Stimulated activated CD4-positive, alpha-beta T cell treated with anti-CD3 and anti-CD28 coated beads, Interleukin-4, amount 100 ng/mL, for 48 hours (primary cell): ENCODE measurements at regions not wholly inside any gene's neighbourhood (a gene's known extent, or its start where the extent isn't known, plus 50 kb on each side); places are given as distances from the start of the nearest gene placed in this dataset.
"Not testable (repeated sequence)": the region's sequence is repeated elsewhere in the genome, so short reads cannot be mapped to it uniquely, and the experiment has no call there.

Experiments used
- DNase-seq, 2 donors: peaks; one replicate each; pipeline ENCODE4 v3.0.0-alpha.2; 2020; ENCODE audit warnings: low read depth in 2 of 2

GRCh38 chr1:91098299-91098906, 76.6 kb upstream of the ZNF644 start:
- no peak for DNase-seq

GRCh38 chr1:91095321-91095720, 73.5 kb upstream of the ZNF644 start:
- not testable (repeated sequence) for DNase-seq

GRCh38 chr1:91092503-91092902, 70.7 kb upstream of the ZNF644 start:
- no peak for DNase-seq

GRCh38 chr1:91091812-91092211, 70.0 kb upstream of the ZNF644 start:
- no peak for DNase-seq

GRCh38 chr1:91080650-91081049, 58.8 kb upstream of the ZNF644 start:
- no peak for DNase-seq

- no peak for DNase-seq
These were observed 57.0 kb upstream of the ZNF644 start for GRCh38 chr1:91078859-91079258.

- DNase-seq = no peak
These were observed 55.0 kb upstream of the ZNF644 start for GRCh38 chr1:91076834-91077233.

- DNase-seq = no peak
These were observed 53.6 kb upstream of the ZNF644 start for GRCh38 chr1:91075233-91076135.

GRCh38 chr1:91073299-91073698, 51.5 kb upstream of the ZNF644 start:
- no peak for DNase-seq

GRCh38 chr1:91071838-91072237, 50.0 kb upstream of the ZNF644 start:
- no peak for DNase-seq
